OCI-LY1 (cell line): ENCODE measurements at regions not wholly inside any gene's neighbourhood (a gene's known extent, or its start where the extent isn't known, plus 50 kb on each side); places are given as distances from the start of the nearest gene placed in this dataset.

Source experiments
- H2AFZ ChIP-seq: fragments of 200-600 bp; sonication (generic), shearing (Covaris generic); 2 replicates; pipeline ENCODE4 v1.6.0; 2014; ENCODE audit warnings: antibody characterized with exemption, mild to moderate bottlenecking, low read length
- H3F3A ChIP-seq: fragments of 200-600 bp; sonication (generic), shearing (Covaris generic); 2 replicates; pipeline ENCODE4 v1.6.0; 2014; ENCODE audit warnings: mild to moderate bottlenecking, antibody characterized with exemption, low read length, moderate library complexity; ENCODE audit not compliant: insufficient read depth
- H3K27ac ChIP-seq: fragments of 200-600 bp; sonication (generic); 2 replicates; pipeline ENCODE4 v1.5.1; 2014; ENCODE audit warnings: low read length, mixed run types, mild to moderate bottlenecking, low read depth; ENCODE audit not compliant: poor library complexity, severe bottlenecking
- H3K27me3 ChIP-seq: fragments of 200-600 bp; sonication (generic); 2 replicates; pipeline ENCODE4 v1.6.0; 2014; ENCODE audit warnings: antibody characterized with exemption, mild to moderate bottlenecking, low read length, moderate library complexity; ENCODE audit not compliant: insufficient read depth
- H3K36me3 ChIP-seq: fragments of 200-600 bp; sonication (generic); 2 replicates; pipeline ENCODE4 v1.6.1; 2014; ENCODE audit warnings: mild to moderate bottlenecking, antibody characterized with exemption, low read length, moderate library complexity, mixed read lengths; ENCODE audit not compliant: insufficient read depth
- H3K4me1 ChIP-seq: fragments of 200-600 bp; sonication (generic); 2 replicates; pipeline ENCODE4 v1.5.1; 2014; ENCODE audit warnings: mild to moderate bottlenecking, low read length, moderate library complexity; ENCODE audit not compliant: insufficient read depth, severe bottlenecking
- H3K4me2 ChIP-seq: fragments of 200-600 bp; sonication (generic), shearing (Covaris generic); 2 replicates; pipeline ENCODE4 v1.6.1; 2014; ENCODE audit warnings: low read length
- H3K4me3 ChIP-seq: fragments of 200-600 bp; sonication (generic); 2 replicates; pipeline ENCODE4 v1.5.1; 2014; ENCODE audit warnings: low read length, low read depth, mild to moderate bottlenecking, mixed read lengths; ENCODE audit not compliant: poor library complexity, severe bottlenecking
- H3K79me2 ChIP-seq: fragments of 200-600 bp; shearing (Covaris generic); 2 replicates; pipeline ENCODE4 v1.6.1; 2016; ENCODE audit warnings: mixed run types, low read length, mixed read lengths; ENCODE audit not compliant: insufficient read depth
- H3K9ac ChIP-seq: fragments of 200-600 bp; sonication (generic), shearing (Covaris generic); 2 replicates; pipeline ENCODE4 v1.6.1; 2014; ENCODE audit warnings: mild to moderate bottlenecking, low read length, mixed read lengths
- H3K9me2 ChIP-seq: fragments of 200-600 bp; sonication (generic), shearing (Covaris generic); 2 replicates; pipeline ENCODE4 v1.6.1; 2014; ENCODE audit warnings: low read depth, mild to moderate bottlenecking, low read length, mixed read lengths
- H3K9me3 ChIP-seq: fragments of 200-600 bp; shearing (Covaris generic); 2 replicates; pipeline ENCODE4 v1.6.1; 2014; ENCODE audit warnings: low read length, mixed read lengths
- H4K20me1 ChIP-seq: fragments of 200-600 bp; sonication (generic), shearing (Covaris generic); 2 replicates; pipeline ENCODE4 v1.6.0; 2016; ENCODE audit warnings: mild to moderate bottlenecking, low read length; ENCODE audit not compliant: insufficient read depth
- EZH2 ChIP-seq: fragments of 200-600 bp; sonication (generic), shearing (Covaris generic); IDR thresholded peaks from 2 replicates; pipeline ENCODE4 v1.8.0; 2017; ENCODE audit warnings: borderline replicate concordance, mixed run types, mild to moderate bottlenecking, antibody characterized with exemption, low read length, moderate library complexity, mixed read lengths
- TF ChIP-seq, protein P1 (sequence below): fragments of 200-600 bp; sonication (generic), shearing (Covaris generic); IDR thresholded peaks from 2 replicates; pipeline ENCODE4 v1.5.1; 2017; ENCODE audit warnings: mild to moderate bottlenecking, antibody characterized with exemption, low read length, moderate library complexity, mixed read lengths

DNA sequence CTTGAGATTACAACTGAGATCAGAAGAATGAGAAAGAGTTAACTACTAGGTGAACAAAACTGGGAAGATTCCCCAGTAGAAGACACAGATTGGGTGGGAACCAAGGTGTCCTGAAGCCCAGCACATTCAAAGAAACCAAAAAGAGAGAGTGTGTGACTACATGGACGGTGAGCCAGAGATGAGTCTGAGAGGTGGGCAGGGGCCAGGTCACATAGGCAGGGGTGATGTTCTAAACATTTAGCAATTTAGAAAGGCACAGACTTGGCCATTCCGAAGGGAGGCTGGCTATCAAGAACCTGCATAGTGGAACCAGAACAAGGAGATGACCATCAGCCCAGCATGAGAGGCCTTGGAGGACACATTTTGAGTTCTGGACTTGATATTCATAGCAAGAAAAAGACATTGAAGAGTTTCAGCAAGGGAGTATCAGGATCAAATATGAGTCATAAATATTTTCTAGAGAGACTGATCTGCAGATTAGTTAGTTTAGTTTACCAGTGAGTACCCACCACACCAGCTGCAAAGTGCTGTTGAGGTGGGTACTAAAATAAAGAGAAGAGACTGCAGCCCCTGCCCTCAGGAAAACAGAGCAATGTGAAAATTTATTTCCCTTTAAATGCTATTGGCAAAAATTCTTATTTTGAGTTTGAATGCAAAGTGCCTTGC, 340.5 kb upstream of the PRDM1 start:
- Histone ChIP-seq H3K4me2 (no peak overlapping the region), H3K4me3 (no peak overlapping the region), H2AFZ (no peak overlapping the region), H3K27ac (no peak overlapping the region), H3K36me3 (no peaks in the 10 kb centered on the region), H3K79me2 (no peaks in the 10 kb centered on the region), H3K9me2 (no peaks in the 10 kb centered on the region), H3K9ac (no peak overlapping the region), H4K20me1 (no peaks in the 10 kb centered on the region), H3K4me1 (no peaks in the 10 kb centered on the region), H3K27me3 (no peaks in the 10 kb centered on the region), H3F3A (no peaks in the 10 kb centered on the region), H3K9me3 (no peaks in the 10 kb centered on the region)
- TF ChIP-seq, protein P1, sequence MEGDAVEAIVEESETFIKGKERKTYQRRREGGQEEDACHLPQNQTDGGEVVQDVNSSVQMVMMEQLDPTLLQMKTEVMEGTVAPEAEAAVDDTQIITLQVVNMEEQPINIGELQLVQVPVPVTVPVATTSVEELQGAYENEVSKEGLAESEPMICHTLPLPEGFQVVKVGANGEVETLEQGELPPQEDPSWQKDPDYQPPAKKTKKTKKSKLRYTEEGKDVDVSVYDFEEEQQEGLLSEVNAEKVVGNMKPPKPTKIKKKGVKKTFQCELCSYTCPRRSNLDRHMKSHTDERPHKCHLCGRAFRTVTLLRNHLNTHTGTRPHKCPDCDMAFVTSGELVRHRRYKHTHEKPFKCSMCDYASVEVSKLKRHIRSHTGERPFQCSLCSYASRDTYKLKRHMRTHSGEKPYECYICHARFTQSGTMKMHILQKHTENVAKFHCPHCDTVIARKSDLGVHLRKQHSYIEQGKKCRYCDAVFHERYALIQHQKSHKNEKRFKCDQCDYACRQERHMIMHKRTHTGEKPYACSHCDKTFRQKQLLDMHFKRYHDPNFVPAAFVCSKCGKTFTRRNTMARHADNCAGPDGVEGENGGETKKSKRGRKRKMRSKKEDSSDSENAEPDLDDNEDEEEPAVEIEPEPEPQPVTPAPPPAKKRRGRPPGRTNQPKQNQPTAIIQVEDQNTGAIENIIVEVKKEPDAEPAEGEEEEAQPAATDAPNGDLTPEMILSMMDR, result no peak
- TF ChIP-seq EZH2, result no peak

DNA sequence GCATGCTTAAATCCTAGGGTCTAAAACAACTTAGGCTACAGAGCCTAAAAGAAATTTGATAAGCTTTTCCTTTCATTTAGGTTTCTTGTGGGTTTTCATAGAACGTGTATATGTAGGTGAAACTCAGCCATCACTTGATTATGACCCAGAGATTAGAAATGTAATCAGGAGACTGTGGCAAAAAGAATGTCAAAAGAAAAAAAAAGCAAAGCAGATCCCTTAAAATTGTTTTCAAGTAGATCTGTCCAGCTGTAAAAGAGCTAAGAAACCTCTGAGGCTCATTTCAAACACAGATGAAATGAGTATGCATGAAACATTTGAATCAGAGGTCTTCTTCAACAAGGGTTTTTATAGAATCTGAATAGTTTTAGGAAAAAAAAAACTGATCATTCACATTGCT, 341.3 kb upstream of the PRDM1 start:
- no peaks in the 10 kb centered on the region for H3K4me1 ChIP-seq
- H3K9ac ChIP-seq, result no peak overlapping the region
- no peaks in the 10 kb centered on the region for H3K9me3 ChIP-seq
- TF ChIP-seq EZH2, result no peak
- H2AFZ ChIP-seq, result no peak overlapping the region
- H3K79me2 ChIP-seq, result no peaks in the 10 kb centered on the region
- no peaks in the 10 kb centered on the region for H3K36me3 ChIP-seq
- H3K27ac ChIP-seq, result no peak overlapping the region
- H3F3A ChIP-seq, result no peaks in the 10 kb centered on the region
- no peak overlapping the region for H3K4me2 ChIP-seq
- H3K4me3 ChIP-seq, result no peak overlapping the region
- H3K9me2 ChIP-seq, result no peaks in the 10 kb centered on the region
- H4K20me1 ChIP-seq, result no peaks in the 10 kb centered on the region
- H3K27me3 ChIP-seq, result no peaks in the 10 kb centered on the region

DNA sequence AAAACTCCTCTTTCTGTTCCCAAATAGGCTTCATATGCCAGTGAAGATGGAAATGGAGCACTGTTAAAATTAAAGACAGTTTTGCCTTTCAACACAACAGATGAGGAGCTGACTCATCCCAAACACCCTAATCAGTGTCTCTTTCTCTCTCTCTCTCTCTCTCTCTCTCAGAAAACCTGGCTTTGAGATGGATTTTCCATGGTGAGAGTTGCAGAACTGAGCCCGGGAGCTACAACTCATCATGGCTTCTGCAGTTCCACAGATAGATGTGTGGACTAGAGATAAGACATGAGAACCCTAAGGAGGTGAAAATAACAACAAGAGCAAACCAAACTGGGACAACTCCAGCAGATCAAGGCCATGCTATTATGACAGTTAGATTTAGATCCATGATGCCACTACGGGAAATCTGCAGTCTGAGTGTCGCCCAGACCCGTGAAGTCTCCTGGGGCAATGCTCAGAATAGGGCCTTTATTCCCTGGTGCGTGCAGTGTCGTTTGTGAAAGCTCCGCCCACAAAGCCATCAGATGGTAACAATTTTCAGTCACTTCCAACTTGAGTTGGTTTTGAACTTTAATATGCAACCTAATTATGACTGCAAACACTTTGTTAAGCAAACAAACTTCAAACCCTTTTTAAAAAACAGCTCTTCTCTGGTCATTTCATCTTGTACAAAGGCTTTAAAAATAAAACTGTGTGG, 338.2 kb upstream of the PREP start:
- no peak for TF ChIP-seq EZH2
- TF ChIP-seq, protein P1, result no peak
- Histone ChIP-seq H3K4me2 (no peak overlapping the region), H4K20me1 (no peaks in the 10 kb centered on the region), H3K9ac (no peak overlapping the region), H3K9me2 (no peaks in the 10 kb centered on the region), H2AFZ (no peak overlapping the region), H3K4me1 (no peaks in the 10 kb centered on the region), H3K9me3 (no peaks in the 10 kb centered on the region), H3K4me3 (no peak overlapping the region), H3K27me3 (no peaks in the 10 kb centered on the region), H3F3A (no peaks in the 10 kb centered on the region), H3K27ac (no peak overlapping the region), H3K79me2 (no peaks in the 10 kb centered on the region), H3K36me3 (no peaks in the 10 kb centered on the region)
